Fibroblast of villous mesenchyme (primary cell): ENCODE measurements at regions not wholly inside any gene's neighbourhood (a gene's known extent, or its start where the extent isn't known, plus 50 kb on each side); places are given as distances from the start of the nearest gene placed in this dataset.

Source experiments
- DNase-seq: peaks from one replicate; pipeline ENCODE4 v3.0.0-alpha.2; 2010; ENCODE audit warnings: low read depth
- H3K4me3 ChIP-seq: 2 replicates; pipeline ENCODE4 v1.5.1; 2011; ENCODE audit warnings: low read depth, mild to moderate bottlenecking, low read length
- CTCF ChIP-seq: IDR thresholded peaks from 2 replicates; pipeline ENCODE4 v1.5.1; 2012; ENCODE audit warnings: low read depth, mild to moderate bottlenecking, low read length; ENCODE audit not compliant: insufficient read depth
- small RNA-seq: library from RNA; depleted of rRNA; stranded (forward); fragments of <200 nt; gene quantifications from one replicate; pipeline ENCODE3, GENCODE V24; 2012

DNA sequence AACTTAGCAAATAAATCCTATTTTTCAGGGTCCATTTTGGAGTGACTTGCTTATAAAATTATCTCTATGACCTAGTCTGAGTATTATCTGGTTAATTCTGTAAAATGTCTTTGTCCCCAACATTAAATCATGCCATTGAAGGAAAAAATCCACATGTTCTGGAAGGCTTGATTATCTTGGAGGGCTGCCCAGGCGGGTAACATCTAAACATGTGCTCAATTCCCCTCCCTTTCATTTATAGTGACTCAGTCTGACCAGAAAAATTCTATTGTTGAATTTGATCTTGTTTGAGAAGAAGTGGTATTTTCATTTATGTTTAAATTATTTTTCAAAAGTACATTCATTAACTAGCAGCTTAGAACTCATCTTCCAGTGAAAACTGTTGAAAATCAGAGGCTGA is 55.4 kb upstream of the SLC10A7 start:
- TF ChIP-seq CTCF = no peak
- no peak for DNase-seq
- no peak overlapping the region for H3K4me3 ChIP-seq

DNA sequence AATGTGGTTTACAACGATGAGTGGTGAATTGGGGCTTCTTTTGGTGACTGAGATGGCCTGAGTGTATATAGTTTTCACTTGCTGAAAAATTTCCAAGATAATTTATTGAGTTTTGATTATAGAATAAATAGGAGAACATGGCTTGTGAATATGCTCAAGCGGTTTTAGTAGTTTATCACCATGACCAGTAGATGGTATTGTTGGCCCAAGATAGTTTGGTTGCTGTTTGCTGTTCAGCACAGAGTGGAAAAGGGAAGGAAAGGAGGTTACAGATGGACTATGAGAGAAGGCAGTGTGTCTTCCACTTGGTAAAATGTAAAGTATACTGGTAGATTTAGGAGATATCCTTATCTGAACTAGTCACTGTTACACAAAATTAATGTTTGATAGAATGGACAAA is 55.8 kb upstream of the POU4F2 start:
- no peak overlapping the region for H3K4me3 ChIP-seq
- DNase-seq = no peak
- TF ChIP-seq CTCF = no peak

- no peak for TF ChIP-seq CTCF
- peak; percentile 73 for DNase-seq
- no peak overlapping the region for H3K4me3 ChIP-seq
These were observed 52.8 kb upstream of the POU4F2 start for GRCh38 chr4:146585761-146586333.

Small RNA genes lying in the stretch of these regions (small RNA-seq; reads per million reads assigned to genes)
- 3.1 reads per million, percentile 69 among the genes with 10 or more reads in this experiment for gene RNU1-44P
